Activated T-cell treated with anti-CD3 and anti-CD28 coated beads for 1 hour (primary cell): ENCODE measurements at regions not wholly inside any gene's neighbourhood (a gene's known extent, or its start where the extent isn't known, plus 50 kb on each side); places are given as distances from the start of the nearest gene placed in this dataset.

Source experiments
- DNase-seq: peaks from one replicate; pipeline ENCODE4 v3.0.0-alpha.2; 2020; ENCODE audit warnings: low read depth

- DNase-seq: no peak
These were observed 105.1 kb downstream of the TRAPPC11 start for GRCh38 chr4:183763990-183764754.

- no peak for DNase-seq
These were observed 106.3 kb downstream of the TRAPPC11 start for GRCh38 chr4:183765251-183765911.

- DNase-seq: no peak
These were observed 107.0 kb downstream of the TRAPPC11 start for GRCh38 chr4:183766140-183766539.

GRCh38 chr4:183770906-183771305 is 111.8 kb downstream of the TRAPPC11 start:
- DNase-seq: no peak

GRCh38 chr4:183772361-183772760 is 113.3 kb downstream of the TRAPPC11 start:
- no peak for DNase-seq

GRCh38 chr4:183773790-183774189 is 114.7 kb downstream of the TRAPPC11 start:
- no peak for DNase-seq

GRCh38 chr4:183783306-183783705 is 121.8 kb upstream of the STOX2 start:
- DNase-seq: no peak

- DNase-seq: no peak
These were observed 121.0 kb upstream of the STOX2 start for GRCh38 chr4:183783991-183784553.

- DNase-seq: no peak
These were observed 116.7 kb upstream of the STOX2 start for GRCh38 chr4:183788308-183788905.

GRCh38 chr4:183789657-183790056 is 115.5 kb upstream of the STOX2 start:
- DNase-seq: no peak

GRCh38 chr4:183790661-183791060 is 114.4 kb upstream of the STOX2 start:
- DNase-seq: no peak

GRCh38 chr4:183797011-183797444 is 108.1 kb upstream of the STOX2 start:
- DNase-seq: no peak

GRCh38 chr4:183797445-183798300 is 107.4 kb upstream of the STOX2 start:
- DNase-seq: no peak

- DNase-seq: no peak
These were observed 106.5 kb upstream of the STOX2 start for GRCh38 chr4:183798301-183799253.

GRCh38 chr4:183801457-183802165 is 103.5 kb upstream of the STOX2 start:
- no peak for DNase-seq

- no peak for DNase-seq
These were observed 98.8 kb upstream of the STOX2 start for GRCh38 chr4:183806341-183806740.

- DNase-seq: no peak
These were observed 97.5 kb upstream of the STOX2 start for GRCh38 chr4:183807420-183808096.

- no peak for DNase-seq
These were observed 97.0 kb upstream of the STOX2 start for GRCh38 chr4:183808097-183808456.

GRCh38 chr4:183812567-183812966 is 92.5 kb upstream of the STOX2 start:
- DNase-seq: no peak

GRCh38 chr4:183814461-183814860 is 90.6 kb upstream of the STOX2 start:
- DNase-seq: no peak
